Stimulated activated CD4-positive, alpha-beta T cell treated with anti-CD3 and anti-CD28 coated beads, TNF-alpha, amount 100 ng/mL, for 4 hours (primary cell): ENCODE measurements at regions not wholly inside any gene's neighbourhood (a gene's known extent, or its start where the extent isn't known, plus 50 kb on each side); places are given as distances from the start of the nearest gene placed in this dataset.

Experiments used
- DNase-seq, 3 experiments: peaks; one replicate each; pipeline ENCODE4 v3.0.0-alpha.2; 2020; ENCODE audit warnings: low read depth in 3 of 3

- no peak for DNase-seq
Measured at GRCh38 chr2:6728156-6728555, 137.6 kb downstream of the CMPK2 start.

- no peak for DNase-seq
Measured at GRCh38 chr2:6730003-6730402, 135.7 kb downstream of the CMPK2 start.

- DNase-seq: no peak
Measured at GRCh38 chr2:6730649-6731532, 134.8 kb downstream of the CMPK2 start.

GRCh38 chr2:6739547-6739946 is 126.2 kb downstream of the CMPK2 start:
- DNase-seq: no peak

- no peak for DNase-seq
Measured at GRCh38 chr2:6741229-6741628, 124.5 kb downstream of the CMPK2 start.

- no peak for DNase-seq
Measured at GRCh38 chr2:6744038-6744437, 121.7 kb downstream of the CMPK2 start.

GRCh38 chr2:6747433-6747832 is 118.3 kb downstream of the CMPK2 start:
- DNase-seq: no peak

GRCh38 chr2:6748406-6749067 is 117.2 kb downstream of the CMPK2 start:
- no peak for DNase-seq

GRCh38 chr2:6749962-6750361 is 115.7 kb downstream of the CMPK2 start:
- no peak for DNase-seq

- no peak for DNase-seq
Measured at GRCh38 chr2:6750411-6751158, 115.1 kb downstream of the CMPK2 start.

GRCh38 chr2:6754419-6754818 is 111.3 kb downstream of the CMPK2 start:
- no peak for DNase-seq

GRCh38 chr2:6755456-6755855 is 110.3 kb downstream of the CMPK2 start:
- DNase-seq: no peak

GRCh38 chr2:6757215-6757614 is 108.5 kb downstream of the CMPK2 start:
- DNase-seq: no peak

GRCh38 chr2:6759689-6760088 is 106.0 kb downstream of the CMPK2 start:
- no peak for DNase-seq

- DNase-seq: no peak
Measured at GRCh38 chr2:6760132-6760531, 105.6 kb downstream of the CMPK2 start.

GRCh38 chr2:6764968-6765723 is 100.6 kb downstream of the CMPK2 start:
- no peak for DNase-seq

- no peak for DNase-seq
Measured at GRCh38 chr2:6769346-6769745, 96.4 kb downstream of the CMPK2 start.

- DNase-seq: no peak
Measured at GRCh38 chr2:6770006-6770405, 95.7 kb downstream of the CMPK2 start.

GRCh38 chr2:6771634-6772611 is 93.8 kb downstream of the CMPK2 start:
- no peak for DNase-seq

- peak; percentile 29 to 62 (median 46) for DNase-seq
Measured at GRCh38 chr2:6773007-6773693, 92.6 kb downstream of the CMPK2 start.
